ENCODE measurements at regions not wholly inside any gene's neighbourhood (a gene's known extent, or its start where the extent isn't known, plus 50 kb on each side); places are given as distances from the start of the nearest gene placed in this dataset.

DNA sequence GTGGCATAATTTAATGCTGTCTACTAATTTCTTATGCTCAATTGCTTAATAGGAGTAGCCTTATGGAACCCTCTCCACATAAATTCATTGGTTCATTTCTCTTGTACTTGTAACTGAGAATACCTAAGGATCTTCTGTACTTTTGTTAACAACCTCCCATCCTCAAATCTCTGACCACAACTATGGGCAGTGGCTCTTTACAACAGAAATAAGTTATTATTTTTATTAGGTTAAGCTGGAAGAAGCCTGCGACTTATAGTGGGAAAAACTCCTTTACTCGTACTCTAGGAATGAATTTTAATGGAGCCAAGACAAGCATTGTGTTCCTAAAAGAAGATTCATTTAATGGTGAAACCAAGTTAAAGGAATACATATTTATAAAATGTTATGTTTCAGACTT lies 337.1 kb upstream of the CTSO start:
- TF ChIP-seq, protein P1, sequence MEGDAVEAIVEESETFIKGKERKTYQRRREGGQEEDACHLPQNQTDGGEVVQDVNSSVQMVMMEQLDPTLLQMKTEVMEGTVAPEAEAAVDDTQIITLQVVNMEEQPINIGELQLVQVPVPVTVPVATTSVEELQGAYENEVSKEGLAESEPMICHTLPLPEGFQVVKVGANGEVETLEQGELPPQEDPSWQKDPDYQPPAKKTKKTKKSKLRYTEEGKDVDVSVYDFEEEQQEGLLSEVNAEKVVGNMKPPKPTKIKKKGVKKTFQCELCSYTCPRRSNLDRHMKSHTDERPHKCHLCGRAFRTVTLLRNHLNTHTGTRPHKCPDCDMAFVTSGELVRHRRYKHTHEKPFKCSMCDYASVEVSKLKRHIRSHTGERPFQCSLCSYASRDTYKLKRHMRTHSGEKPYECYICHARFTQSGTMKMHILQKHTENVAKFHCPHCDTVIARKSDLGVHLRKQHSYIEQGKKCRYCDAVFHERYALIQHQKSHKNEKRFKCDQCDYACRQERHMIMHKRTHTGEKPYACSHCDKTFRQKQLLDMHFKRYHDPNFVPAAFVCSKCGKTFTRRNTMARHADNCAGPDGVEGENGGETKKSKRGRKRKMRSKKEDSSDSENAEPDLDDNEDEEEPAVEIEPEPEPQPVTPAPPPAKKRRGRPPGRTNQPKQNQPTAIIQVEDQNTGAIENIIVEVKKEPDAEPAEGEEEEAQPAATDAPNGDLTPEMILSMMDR (IDR thresholded peaks at IDR 0.05) = no peak
- TF ChIP-seq POLR2A (IDR thresholded peaks at IDR 0.05) = no peak
